ENCODE measurements at regions not wholly inside any gene's neighbourhood (a gene's known extent, or its start where the extent isn't known, plus 50 kb on each side); places are given as distances from the start of the nearest gene placed in this dataset.

GRCh38 chr3:63167113-63167512 lies 111.0 kb upstream of the SYNPR start:
- TF ChIP-seq CTCF (IDR thresholded peaks at IDR 0.05; ENCODE audit: poor library complexity, severe bottlenecking) = no peak
- TF ChIP-seq EZH2 (IDR thresholded peaks at IDR 0.05; ENCODE audit: borderline replicate concordance, insufficient read depth, low read length, poor library complexity, severe bottlenecking) = no peak
- TF ChIP-seq POLR2AphosphoS5 (IDR thresholded peaks at IDR 0.05) = no peak

Measured in neural cell (in vitro differentiated cells).